ENCODE measurements at regions not wholly inside any gene's neighbourhood (a gene's known extent, or its start where the extent isn't known, plus 50 kb on each side); places are given as distances from the start of the nearest gene placed in this dataset.
"Not testable (repeated sequence)": the region's sequence is repeated elsewhere in the genome, so short reads cannot be mapped to it uniquely, and the experiment has no call there.

GRCh38 chr14:61609191-61609843 lies 86.0 kb upstream of the HIF1A start:
- TF ChIP-seq, protein P1, sequence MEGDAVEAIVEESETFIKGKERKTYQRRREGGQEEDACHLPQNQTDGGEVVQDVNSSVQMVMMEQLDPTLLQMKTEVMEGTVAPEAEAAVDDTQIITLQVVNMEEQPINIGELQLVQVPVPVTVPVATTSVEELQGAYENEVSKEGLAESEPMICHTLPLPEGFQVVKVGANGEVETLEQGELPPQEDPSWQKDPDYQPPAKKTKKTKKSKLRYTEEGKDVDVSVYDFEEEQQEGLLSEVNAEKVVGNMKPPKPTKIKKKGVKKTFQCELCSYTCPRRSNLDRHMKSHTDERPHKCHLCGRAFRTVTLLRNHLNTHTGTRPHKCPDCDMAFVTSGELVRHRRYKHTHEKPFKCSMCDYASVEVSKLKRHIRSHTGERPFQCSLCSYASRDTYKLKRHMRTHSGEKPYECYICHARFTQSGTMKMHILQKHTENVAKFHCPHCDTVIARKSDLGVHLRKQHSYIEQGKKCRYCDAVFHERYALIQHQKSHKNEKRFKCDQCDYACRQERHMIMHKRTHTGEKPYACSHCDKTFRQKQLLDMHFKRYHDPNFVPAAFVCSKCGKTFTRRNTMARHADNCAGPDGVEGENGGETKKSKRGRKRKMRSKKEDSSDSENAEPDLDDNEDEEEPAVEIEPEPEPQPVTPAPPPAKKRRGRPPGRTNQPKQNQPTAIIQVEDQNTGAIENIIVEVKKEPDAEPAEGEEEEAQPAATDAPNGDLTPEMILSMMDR (IDR thresholded peaks at IDR 0.05) = no peak
- intact Hi-C loops (cut with DNase I; ENCODE audit: low total_unique reads) = no loop called here
- peaks cover 0 to 19% (median 6%) of the 10 kb centered on the region in 4 donors for H3K4me1 ChIP-seq
- no peak overlapping the region for H3K27ac ChIP-seq
- DNase-seq = no peak
- no peaks in the 10 kb centered on the region for H3K9me3 ChIP-seq
- H3K27me3 ChIP-seq = no peaks in the 10 kb centered on the region
- no peaks in the 10 kb centered on the region for H3K36me3 ChIP-seq
- H3K4me3 ChIP-seq = no peak overlapping the region

DNA sequence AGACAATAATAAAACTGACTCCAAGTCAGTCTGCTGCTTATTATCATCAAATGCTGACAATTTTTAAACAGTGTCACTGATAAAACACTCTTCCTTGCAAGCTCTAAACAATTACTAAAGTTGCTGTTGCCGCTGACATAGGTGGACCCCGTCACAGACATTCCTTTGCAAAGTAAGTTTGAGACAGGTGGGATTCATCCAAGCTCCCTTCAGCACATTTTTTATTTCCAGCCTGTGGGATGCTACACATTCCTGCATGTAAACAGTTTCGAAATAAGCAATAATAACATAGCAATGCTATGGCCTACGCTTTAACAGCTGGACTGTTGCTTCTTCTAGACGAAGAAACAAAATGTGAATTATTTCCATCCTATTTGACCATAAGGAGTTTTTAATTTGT lies 85.4 kb upstream of the HIF1A start:
- no peak for DNase-seq
- Histone ChIP-seq H3K4me3 (no peak overlapping the region), H3K9me3 (no peaks in the 10 kb centered on the region), H3K4me1 (peaks cover 0 to 19% (median 6%) of the 10 kb centered on the region in 4 donors), H3K27ac (no peak overlapping the region), H3K36me3 (no peaks in the 10 kb centered on the region), H3K27me3 (no peaks in the 10 kb centered on the region)
- TF ChIP-seq, protein P1 (IDR thresholded peaks at IDR 0.05) = no peak
- intact Hi-C loops (cut with DNase I; ENCODE audit: low total_unique reads) = no loop called here

DNA sequence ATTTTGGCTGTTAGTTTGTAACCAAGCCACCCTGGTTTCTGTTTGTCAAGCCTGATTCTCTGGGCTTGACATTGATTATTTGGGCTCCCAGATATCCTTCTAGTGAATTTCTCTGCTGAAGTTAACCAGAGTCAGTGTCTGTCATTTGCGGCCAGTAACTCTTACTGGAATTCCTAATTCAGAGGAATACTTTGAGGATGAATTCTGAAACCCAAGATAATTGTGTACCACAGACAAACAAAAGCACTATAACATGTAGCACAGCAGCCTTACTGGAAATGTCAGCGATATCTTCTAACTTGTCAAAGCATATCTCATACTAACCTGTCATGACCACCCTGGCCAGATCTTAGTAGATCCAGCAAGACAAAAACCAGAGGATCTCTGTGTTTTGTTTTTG lies 84.4 kb upstream of the HIF1A start:
- H3K9me3 ChIP-seq = no peaks in the 10 kb centered on the region
- intact Hi-C loops (cut with DNase I; ENCODE audit: low total_unique reads) = no loop called here
- no peak for DNase-seq

GRCh38 chr14:61611880-61612630 lies 83.3 kb upstream of the HIF1A start:
- intact Hi-C loops (cut with DNase I; ENCODE audit: low total_unique reads) = no loop called here
- H3K4me3 ChIP-seq = no peak overlapping the region
- DNase-seq = no peak
- H3K27ac ChIP-seq = no peak overlapping the region
- no peaks in the 10 kb centered on the region for H3K27me3 ChIP-seq
- TF ChIP-seq, protein P1 (IDR thresholded peaks at IDR 0.05) = no peak
- no peaks in the 10 kb centered on the region for H3K36me3 ChIP-seq
- peaks cover 0 to 22% (median 6%) of the 10 kb centered on the region in 4 donors for H3K4me1 ChIP-seq
- no peaks in the 10 kb centered on the region for H3K9me3 ChIP-seq

More for the DNA sequence above, 84.4 kb upstream of the HIF1A start:
- H3K4me3 ChIP-seq = no peak overlapping the region
- peaks cover 0 to 19% (median 6%) of the 10 kb centered on the region in 4 donors for H3K4me1 ChIP-seq
- H3K27ac ChIP-seq = no peak overlapping the region
- TF ChIP-seq, protein P1 (IDR thresholded peaks at IDR 0.05) = no peak
- H3K36me3 ChIP-seq = no peaks in the 10 kb centered on the region
- H3K27me3 ChIP-seq = no peaks in the 10 kb centered on the region

DNA sequence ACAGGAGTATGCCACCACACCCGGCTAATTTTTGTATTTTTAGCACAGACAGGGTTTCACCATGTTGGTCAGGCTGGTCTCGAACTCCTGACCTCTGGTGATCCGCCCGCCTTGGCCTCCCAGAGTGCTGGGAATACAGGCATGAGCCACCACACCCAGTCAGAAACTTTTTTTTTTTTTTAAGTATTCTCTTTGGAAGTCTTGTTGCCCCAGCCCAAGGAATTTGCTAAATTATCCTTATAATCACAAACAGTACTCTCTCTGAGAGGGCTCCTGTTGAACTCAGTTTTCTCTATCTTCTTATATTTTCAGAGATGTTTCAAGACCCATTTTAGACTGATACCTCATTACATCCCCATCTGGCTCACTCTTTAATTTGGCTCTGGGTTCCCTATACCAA lies 82.3 kb upstream of the HIF1A start:
- H3K4me1 ChIP-seq = peaks cover 0 to 20% (median 3%) of the 10 kb centered on the region in 4 donors
- H3K36me3 ChIP-seq; DNase-seq; H3K27me3 ChIP-seq; H3K4me3 ChIP-seq; H3K27ac ChIP-seq; H3K9me3 ChIP-seq; intact Hi-C loops (cut with DNase I; ENCODE audit: low total_unique reads): not testable (repeated sequence)

GRCh38 chr14:61614693-61615092 lies 80.6 kb upstream of the HIF1A start:
- TF ChIP-seq, protein P1 (IDR thresholded peaks at IDR 0.05) = no peak

More at GRCh38 chr14:61614693-61615092, 80.6 kb upstream of the HIF1A start:
- Histone ChIP-seq H3K4me3 (no peak overlapping the region), H3K27ac (no peak overlapping the region), H3K27me3 (no peaks in the 10 kb centered on the region), H3K4me1 (peaks cover 0 to 11% (median 0%) of the 10 kb centered on the region in 4 donors), H3K9me3 (no peaks in the 10 kb centered on the region), H3K36me3 (no peaks in the 10 kb centered on the region)
- DNase-seq = no peak
- intact Hi-C loops (cut with DNase I; ENCODE audit: low total_unique reads) = no loop called here
